Limb (tissue), 2 donors: ENCODE measurements at regions not wholly inside any gene's neighbourhood (a gene's known extent, or its start where the extent isn't known, plus 50 kb on each side); places are given as distances from the start of the nearest gene placed in this dataset.
"Not testable (repeated sequence)": the region's sequence is repeated elsewhere in the genome, so short reads cannot be mapped to it uniquely, and the experiment has no call there.

Experiments used
- DNase-seq, 2 donors: peaks; one replicate each; pipeline ENCODE4 v3.0.0-alpha.2; 2016; ENCODE audit errors: extremely low spot score in 2 of 2

DNA sequence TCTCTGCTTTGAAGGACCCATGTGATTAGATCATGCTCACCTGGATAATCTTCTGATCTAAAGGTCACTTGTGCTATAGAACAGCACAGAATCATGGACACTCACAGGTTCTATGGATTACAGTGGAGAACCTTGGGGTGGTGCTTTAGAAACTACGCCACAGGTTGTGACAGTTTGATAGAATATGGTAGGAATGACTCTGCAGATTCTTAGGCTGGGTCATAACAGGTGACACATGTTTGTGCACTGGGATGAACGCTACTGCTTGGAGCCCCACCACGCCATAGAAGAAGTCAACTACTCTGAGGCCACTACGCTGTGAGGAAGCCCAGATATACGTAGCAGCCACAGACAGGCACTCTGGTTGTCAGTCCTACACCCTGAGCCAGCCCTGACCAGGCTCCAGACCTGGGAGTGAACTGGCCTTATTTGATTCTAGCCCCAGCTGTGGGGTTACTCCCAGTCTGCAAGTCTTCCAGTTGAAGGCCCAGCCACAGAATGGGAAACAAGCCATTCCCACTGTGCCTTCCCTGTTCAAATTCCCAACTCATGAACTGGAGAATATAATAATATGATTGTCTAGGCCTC lies 99.0 kb upstream of the SLC24A3 start:
- DNase-seq: no peak

DNA sequence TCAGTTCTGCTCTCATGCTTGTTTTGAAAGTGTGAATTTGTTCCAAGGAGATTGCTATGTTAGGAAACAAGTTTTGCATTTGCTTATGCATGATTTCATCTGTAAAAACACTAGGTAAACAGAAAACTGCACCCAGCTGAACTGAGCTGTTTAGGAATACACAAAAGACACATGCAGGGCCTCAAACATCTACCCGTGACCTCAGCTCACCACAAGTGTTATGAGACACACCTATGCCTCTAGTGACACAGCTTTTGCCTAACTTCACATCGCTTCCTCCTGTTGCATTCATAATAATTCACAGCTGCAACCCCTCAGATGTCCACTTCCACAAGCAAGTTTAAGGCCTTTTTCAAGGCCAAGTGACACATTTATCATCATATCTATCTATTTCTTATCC lies 98.0 kb upstream of the SLC24A3 start:
- DNase-seq: peak in 1 of 2 donors; percentile 8

DNA sequence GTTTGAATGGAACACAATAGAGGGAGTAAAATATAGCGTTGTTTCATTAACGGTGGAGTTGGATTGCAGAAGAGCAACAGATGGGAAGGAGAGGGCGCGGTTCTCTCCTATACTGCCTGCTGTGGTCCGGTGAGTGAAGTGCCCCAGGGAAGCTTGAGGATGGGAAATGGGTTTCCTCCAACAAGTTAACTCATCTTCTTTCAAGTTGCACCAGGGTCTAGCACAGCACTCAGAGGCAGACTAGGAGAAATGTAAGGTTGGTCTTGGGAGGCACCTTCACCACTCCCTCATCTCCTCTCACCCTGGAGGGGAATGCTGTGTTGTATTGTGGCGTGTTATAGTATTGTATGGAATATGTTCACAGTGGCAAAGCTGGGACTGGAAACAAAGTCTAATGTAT lies 96.9 kb upstream of the SLC24A3 start:
- peak in 1 of 2 donors; percentile 3 for DNase-seq

DNA sequence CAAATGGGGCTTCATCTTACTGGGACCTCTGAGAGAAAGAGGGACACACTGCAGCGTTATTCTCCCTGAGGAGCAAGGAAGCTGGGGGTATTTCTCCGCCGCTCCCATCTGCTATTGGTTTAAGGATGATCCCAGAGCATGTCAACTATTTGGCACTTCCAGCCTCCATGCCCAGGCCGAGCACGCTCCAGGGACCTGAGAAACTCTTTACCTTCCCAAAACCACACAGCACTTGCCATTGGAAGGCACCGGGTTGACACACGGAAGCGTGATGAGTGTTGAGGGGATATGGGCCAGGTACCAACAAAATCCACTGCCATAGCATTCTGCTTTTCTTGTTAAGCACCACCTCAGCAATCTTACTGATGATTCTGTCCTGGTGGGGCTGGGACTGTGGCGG lies 92.4 kb upstream of the SLC24A3 start:
- DNase-seq: no peak

DNA sequence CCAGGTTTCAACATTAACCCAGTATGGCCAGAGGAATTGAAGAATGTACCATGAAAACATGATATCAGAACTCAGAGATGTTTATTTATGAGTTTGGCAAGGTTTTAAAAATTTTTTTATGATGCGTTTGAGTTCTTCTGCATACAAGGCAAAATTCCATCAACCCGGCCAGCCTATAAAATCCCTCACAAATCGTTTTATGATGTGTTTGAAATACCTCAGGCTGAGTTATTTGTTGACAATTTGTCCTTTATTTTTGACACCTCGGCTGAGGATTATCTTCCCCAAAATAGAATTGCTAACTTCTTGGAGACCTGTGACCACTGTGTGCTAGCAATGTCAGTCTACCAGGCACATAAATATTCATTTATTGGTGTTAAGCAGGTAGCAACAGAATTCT lies 91.9 kb upstream of the SLC24A3 start:
- no peak for DNase-seq

DNA sequence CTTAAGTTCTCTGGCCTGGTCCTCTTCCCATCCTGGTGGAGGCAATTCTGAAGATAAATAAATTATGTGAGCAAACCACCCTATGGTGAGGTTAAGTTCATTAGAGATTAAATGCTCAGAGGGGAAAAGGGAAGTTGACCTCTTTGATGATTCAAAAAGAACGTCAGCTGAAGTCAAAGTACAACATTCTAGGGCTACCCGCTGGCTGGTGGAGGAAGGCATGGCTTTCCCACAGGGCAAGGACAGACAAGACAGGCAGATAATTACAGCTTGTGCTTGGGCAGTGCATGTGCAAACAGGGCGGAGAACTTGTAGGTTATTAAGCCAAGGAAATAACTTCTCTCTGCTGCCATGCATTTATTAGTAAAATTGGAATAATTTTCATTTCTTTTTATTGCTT lies 91.0 kb upstream of the SLC24A3 start:
- no peak for DNase-seq

DNA sequence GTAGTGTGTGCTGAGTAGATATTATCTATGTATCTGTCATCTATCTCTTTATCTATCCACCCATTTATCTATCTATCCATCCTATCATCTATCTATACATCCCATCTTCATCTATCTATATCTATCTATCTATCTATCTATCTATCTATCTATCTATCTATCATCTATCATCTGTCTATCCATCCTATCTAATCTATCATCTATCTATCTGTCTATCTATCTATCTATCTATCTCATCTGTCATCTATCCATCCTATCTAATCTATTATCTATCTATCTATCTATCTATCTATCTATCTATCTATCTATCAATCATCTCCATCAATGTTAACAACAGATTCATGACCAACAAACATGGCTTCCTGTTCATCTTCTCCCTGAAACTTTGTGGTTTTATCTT lies 90.5 kb upstream of the SLC24A3 start:
- DNase-seq: no peak

DNA sequence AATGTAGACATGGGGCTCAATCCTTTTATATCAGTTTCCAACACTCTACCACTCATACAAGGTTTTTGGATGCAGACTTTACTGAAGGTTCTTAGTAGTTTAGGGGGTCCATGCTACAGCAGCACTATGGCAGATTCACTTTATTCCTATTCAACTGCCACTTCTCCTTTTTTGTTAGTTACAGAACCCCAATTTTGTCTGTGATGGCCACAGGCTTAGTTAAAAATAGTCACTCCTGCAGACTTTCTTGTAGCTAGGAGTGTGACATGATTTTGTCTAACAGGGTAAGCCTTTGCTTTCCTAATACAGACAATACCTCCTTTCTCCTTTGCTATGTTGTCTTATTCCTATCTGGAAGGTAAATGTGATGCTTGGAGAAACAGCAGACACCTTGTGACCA lies 90.0 kb upstream of the SLC24A3 start:
- no peak for DNase-seq

DNA sequence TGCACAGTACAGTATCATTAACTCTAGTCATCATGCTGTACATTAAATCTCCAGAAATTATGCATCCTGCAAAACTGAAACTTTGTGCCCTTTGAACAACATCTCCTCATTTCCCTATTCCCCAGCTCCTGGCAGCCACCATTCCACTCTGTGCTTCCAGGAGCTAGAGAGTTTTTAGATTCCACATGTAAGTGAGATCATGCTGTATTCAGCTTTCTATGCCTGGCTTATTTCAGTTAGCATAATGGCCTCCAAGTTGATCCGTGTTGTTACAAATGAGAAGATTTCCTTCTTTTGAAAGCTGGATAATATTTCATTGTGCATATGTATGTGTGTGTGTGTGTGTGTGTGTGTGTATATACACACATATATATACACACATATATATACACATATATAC lies 86.9 kb upstream of the SLC24A3 start:
- no peak for DNase-seq

DNA sequence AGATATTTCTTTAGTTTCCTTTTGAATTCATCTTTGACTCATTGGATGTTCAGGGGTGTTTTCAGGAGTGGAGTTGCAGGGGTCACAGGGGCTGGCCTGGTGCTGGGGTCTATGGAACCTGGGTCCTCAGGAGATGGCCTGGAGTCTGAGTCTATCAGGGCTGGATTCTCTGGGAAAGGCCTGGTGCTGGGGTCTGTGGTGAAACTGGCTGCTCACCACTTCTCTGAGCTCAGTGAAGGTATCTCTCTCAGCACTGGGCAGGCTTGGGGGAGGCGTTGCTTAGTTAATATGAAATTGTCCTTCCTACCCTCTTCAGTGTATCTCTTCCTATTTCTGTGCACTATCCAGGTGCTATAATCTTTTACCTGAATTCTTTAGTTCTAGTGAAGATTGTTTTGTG lies 83.1 kb upstream of the SLC24A3 start:
- no peak for DNase-seq

DNA sequence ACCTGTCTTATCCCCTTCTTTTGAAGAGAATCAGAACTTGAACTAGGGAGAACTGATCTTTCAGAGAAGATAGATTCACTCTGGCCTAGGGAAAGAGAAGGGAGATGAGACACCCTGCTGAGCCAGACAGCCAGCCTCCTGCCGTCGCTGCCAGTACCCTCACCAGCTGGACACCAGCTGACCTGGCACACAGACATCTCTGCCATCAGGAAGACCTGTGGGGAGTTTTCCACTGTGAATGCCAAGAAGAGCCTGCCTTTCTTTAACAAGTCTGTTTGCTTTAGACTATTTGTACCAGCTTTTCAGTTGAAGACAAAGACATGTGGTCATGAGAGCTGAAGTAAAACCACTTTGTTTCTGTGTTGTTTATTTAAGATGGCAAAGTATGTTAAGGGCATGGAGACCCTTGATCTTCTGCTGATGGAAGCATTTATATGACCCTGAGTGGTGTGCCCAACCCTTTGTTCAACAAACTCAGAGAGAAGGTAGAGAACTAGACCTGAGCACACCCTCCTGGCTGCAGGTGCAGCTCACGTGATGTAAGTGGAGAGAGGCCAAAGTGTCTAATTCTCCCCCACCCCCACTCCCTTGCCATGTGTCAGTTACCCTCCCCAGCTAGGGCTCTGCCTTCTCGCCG lies 82.3 kb upstream of the SLC24A3 start:
- DNase-seq: no peak

DNA sequence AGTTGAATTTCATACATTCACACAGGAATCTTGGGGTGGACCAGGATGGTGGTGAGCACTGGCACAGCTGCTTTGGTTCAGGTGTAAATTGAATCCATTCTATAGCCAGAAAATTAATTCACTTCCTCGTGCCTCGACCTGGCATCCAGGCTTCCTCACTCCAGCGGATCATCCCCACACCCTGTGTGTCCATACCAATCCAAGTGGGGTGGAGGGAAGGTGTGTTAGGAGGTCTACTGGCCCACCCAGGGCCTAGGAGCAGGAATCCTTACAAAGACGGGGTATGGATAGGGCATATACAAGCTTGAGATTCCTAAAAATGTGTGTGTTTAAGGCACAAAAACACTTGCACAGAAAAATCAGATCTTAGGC lies 81.8 kb upstream of the SLC24A3 start:
- DNase-seq: no peak

DNA sequence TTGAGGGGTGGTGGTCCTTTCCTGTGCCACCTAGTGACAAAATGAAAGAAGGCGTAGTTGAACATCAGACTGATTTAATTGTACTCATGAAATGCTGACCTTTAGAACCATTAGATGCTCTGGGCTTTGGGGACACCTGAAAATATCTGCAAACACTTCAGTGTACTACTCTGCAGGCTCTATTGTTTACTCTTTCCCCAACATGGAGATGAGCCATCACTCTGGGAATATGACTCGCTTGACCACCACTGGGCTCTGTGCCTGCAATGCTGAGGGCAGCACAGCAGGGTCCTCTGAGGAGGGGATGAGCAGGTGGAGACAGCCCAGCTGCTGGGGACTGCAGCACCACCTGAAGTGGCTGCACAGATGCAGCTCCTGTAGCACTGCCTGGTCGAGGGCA lies 74.8 kb upstream of the SLC24A3 start:
- no peak for DNase-seq

DNA sequence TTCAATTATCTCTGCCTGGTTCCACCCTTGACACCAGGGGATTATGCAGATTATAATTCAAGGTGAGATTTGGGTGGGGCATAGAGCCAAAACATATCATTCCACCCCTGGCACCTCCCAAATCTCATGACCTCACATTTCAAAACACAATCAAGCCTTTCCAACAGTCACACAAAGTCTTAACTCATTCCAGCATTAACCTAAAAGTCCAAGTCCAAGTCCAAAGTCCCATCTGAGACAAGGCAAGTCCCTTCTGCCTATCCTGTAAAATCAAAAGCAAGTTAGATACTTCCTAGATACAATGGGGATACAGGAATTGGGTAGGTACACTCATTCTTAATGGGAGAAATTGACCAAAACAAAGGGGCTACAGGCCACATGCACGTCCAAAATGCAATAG lies 73.7 kb upstream of the SLC24A3 start:
- no peak for DNase-seq

DNA sequence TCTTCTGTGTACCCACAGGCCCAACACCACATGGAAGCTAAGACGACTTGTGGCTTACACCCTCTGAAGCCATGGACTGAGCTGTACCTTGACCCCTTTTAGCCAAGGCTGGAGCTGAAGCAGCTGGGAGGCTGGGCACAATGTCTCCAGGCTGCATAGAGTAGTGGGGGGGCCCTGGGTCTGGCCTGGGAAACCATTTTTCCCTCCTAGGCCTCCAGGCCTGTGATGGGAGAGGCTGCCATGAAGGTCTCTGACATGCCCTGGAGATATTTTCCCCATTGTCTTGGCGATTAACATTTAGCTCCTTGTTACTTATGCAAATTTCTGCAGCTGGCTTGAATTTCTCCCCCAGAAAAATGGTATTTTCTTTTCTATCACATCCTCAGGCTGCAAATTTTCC lies 72.9 kb upstream of the SLC24A3 start:
- not testable (repeated sequence) for DNase-seq

DNA sequence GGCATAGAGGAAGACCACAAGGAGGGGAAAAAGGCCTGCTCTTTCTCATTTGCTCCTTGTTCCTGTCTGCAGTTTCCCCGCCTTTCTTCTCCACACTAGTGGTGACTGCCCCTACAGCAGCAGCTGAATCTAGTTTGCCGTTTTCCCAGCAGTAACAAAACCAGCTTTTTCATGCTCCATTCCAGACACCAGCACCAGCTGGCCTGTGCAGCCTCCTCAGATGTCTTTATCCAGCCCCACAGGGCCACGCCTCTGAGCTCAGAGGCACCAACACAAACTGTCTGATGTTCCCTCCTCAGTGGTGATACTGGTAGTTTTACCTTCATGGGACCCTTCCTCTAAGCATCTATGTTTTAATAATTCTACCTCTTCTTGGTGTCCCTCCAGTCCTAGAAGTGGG lies 70.4 kb upstream of the SLC24A3 start:
- DNase-seq: peak in 1 of 2 donors; percentile 32

DNA sequence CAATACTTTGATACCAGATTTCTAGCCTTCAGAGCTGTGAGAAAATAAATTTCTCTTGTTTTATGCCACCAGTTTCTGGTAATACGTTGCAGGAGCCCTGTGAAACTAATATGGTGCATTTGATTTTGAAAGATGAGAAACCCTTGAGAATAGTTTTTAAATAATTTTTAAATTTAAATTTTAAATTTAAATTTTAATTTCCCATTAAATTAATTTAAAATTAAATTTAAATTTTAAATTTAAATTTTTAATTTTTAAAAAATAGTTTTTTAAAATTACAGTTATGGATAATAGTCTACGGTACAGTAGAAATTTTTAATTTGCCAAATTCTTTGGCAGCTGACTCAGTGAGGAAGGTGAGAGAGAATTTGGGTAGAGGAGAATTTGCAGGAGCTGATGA lies 68.6 kb upstream of the SLC24A3 start:
- DNase-seq: no peak

DNA sequence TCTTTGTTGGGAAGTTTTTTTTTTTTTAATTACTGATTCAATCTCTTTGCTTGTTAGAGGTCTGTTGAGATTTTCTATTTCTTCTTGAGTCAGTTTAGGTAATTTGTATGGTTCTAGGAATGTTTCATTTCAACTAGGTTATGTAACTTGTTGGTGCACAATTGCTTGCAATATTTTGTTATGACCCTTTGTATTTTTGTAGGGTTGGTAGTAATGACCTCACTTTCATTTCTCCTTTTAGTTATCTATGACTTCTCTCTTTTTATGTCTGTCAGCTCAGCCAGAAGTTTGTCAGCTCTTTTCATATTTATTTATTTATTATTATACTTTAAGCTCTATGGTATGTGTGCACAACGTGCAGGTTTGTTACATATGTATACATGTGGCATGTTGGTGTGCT lies 51.1 kb upstream of the SLC24A3 start:
- no peak for DNase-seq
